HG02588 (cell line): ENCODE measurements at regions not wholly inside any gene's neighbourhood (a gene's known extent, or its start where the extent isn't known, plus 50 kb on each side); places are given as distances from the start of the nearest gene placed in this dataset.
"Not testable (repeated sequence)": the region's sequence is repeated elsewhere in the genome, so short reads cannot be mapped to it uniquely, and the experiment has no call there.

ENCODE experiments used
- ATAC-seq: cut with Tn5 transposase; IDR thresholded peaks from one replicate; pipeline ENCODE4 v1.9.1; 2021; ENCODE audit warnings: mild to moderate bottlenecking, moderate library complexity; ENCODE audit not compliant: unreplicated experiment

- ATAC-seq, result no peak
Measured at GRCh38 chr1:81186261-81186660, 614.5 kb upstream of the ADGRL2 start.

DNA sequence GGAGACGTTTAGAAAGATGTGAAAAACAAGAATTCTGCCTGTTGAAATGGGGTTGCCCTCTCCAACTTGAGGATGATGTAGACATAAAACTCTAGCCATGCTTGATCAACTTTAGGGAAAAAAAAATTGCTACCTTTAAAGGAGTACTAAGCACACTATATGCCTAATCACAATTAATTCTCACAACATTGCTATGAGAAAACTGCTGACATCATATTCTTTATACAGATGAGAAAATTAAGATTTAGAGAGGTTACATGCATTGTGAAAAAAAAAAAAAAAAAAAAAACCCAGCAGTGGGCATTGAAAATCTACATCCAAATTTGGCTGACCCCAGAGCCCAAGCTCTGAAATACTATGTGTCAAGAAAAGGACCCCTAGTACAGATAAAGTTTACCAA lies 617.2 kb upstream of the ADGRL2 start:
- no peak for ATAC-seq

DNA sequence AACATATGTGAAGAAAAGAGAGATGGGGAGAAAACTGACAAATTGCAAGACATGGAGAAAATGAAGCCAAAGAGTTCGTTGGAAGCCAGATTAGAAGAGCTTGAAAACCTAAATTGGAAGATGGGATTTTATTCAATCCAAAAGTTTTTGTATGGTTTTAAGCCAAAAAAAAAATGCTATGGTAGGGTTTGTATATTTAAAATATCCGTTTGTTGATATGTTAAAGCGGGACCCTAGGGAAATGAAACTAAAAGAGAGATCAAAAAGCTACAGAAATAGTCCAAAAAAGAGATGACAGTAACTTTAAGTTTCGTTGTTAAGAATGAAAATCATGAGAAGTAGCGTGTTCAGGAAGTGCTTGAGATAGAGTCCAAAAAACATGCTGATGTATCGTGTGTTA lies 617.7 kb upstream of the ADGRL2 start:
- ATAC-seq, result no peak

DNA sequence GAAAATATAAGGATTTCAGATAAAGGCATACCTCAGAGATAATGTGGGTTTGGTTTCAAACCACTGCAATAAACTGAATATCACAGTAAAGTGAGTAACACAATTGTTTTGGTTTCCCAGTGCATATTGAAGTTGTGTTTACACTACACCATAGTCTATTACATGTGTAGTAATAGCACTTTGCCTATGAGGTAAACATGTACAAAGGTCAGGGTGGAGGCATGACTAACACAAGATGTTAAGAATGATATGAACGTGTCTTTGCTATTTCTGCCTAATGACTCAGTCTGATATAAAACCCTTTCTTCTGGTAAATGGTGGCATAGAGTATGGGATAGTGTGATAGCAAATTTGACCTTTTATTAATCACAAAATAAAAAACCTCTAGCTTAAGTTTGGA lies 621.5 kb upstream of the ADGRL2 start:
- no peak for ATAC-seq

GRCh38 chr1:81178431-81179093 lies 622.2 kb upstream of the ADGRL2 start:
- ATAC-seq, result not testable (repeated sequence)

DNA sequence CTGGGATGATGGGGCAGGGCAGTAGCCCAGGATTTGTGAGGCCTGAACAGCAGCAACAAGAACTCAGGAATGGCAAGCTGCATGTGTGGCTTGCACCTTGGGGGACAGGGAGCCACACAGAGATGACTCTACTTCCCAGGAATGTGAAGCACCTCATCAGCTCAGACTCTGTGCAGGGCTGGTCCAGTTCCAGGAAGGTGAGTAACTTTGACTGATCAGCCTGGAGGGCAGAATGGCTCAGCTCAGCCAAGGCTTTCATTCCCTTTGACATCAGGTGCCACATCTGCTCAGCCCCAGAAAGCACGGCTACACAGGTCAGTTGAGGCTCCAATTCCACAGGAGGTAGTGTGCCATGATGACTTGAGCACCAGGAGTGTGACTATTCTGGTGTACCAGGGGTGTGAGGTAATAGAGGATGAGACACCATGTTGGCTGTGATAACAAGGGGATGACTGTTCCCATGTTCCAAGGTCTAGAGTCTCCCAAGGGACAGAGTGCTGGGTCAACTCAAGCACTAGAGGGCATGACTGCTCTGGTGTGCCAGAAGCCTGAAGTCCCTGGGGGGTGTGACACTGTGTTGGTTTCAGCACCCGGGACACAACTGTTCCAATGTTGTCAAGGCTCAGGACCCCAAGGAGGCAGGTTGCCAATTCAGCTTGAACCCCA lies 625.8 kb upstream of the ADGRL2 start:
- no peak for ATAC-seq

GRCh38 chr1:81174052-81174451 lies 626.7 kb upstream of the ADGRL2 start:
- no peak for ATAC-seq

DNA sequence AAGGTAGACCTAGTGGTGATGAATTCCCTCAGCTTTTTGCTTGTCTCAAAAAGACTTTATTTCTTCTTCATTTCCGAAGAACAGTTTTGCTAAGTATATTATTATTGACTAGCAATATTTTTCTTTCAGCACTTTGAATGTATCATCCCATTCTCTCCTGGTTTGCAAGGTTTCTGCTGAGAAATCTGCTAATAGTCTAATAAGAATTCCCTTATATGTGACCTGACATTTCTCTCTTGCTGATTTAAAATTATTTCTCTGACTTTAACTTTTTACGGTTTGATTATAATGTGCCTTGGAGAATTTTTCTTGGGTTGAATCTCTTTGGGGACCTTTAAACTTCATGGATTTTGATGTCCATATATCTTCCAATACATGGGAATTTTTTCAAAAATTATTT lies 628.3 kb upstream of the ADGRL2 start:
- ATAC-seq, result no peak

DNA sequence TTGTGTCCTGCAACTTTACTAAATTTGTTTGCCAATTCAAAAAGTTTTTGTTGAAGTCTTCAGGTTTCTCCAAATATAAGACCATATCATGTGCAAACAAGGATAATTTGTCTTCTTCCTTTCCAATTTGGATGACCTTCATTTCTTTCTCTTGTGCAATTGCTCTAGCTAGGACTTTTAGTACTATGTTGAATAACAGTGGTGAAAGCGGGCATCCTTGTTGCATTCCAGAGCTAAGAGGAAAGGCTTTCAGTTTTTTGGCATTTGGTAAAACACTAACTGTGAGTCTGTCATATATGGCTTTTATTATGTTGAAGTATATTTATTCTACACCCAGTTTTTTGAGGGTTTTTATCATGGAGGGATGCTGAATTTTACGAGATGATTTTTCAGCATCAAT lies 630.0 kb upstream of the ADGRL2 start:
- no peak for ATAC-seq

DNA sequence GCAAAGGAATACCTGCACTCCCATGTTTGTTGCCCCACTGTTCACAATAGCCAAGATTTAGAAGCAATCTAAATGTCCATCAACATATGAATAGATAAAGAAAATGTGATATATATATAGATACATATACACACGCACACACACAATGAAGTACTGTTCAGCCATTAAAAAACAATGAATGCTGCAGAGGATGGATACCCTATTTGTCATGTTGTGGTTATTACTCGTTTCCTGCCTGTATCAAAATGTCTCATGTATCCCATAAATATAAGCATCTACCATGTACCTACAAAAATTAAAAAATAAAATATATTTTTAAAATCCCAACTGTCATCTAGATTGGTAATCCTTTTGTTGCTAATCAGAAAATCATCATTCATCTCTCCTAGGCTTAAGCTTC lies 634.8 kb upstream of the ADGRL2 start:
- ATAC-seq, result no peak

DNA sequence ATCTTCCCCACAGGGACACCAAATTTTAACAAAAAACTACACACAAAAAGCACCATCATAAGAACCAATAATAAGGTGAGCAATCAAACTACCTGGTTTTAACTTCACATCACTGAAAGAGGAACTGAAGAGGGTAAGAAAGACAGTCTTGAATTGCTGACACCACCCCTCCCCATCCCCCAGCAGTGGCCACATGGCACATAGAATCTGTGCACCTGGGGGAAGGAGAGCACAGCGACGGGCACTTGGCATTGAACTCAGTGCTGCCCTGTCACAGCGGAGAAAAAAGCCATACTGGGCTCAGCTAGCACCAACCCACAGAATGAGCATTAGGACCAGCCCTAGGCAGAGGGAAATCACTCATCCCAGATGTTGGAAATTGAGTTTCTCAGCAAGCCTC lies 640.0 kb upstream of the ADGRL2 start:
- ATAC-seq, result no peak

GRCh38 chr1:81158592-81158991 lies 642.1 kb upstream of the ADGRL2 start:
- no peak for ATAC-seq

DNA sequence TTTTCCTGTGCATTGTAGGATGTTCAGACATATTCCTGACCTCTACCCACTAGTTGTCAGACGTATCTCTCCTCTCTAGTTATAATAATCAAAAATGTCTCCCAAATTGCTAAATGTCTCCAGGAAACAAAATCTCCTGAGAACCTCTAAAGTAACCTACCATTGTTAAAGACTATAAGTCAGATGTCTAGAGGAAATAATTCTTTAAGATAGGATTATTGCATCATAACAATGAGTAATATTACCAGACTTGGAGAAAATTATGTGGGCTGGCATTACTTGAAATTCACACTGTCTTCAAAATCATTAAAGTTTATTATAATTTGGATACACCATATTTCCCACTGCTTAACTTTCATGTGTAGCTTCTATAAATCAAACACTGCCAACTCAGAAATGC lies 643.0 kb upstream of the ADGRL2 start:
- ATAC-seq, result no peak

DNA sequence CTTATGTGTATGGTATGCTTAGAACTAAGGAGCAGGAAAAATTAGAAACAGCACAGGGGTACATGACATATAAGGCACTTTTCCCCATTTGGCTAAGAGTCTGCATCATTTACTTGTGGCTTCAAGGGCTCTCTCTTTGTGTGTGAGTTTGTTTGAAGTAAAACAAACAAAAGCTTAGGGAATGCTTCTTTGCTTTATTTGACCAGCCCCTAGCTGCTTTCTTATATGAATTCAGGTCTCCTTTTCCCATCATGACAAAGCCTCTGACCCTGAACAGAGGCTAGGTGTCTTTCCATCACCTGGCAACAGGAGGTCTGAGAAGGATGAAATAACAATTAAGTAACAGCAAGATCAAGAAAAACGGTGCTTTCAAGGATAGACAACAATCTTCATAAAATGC lies 643.8 kb upstream of the ADGRL2 start:
- ATAC-seq, result no peak

GRCh38 chr1:81155131-81155530 lies 645.6 kb upstream of the ADGRL2 start:
- no peak for ATAC-seq

DNA sequence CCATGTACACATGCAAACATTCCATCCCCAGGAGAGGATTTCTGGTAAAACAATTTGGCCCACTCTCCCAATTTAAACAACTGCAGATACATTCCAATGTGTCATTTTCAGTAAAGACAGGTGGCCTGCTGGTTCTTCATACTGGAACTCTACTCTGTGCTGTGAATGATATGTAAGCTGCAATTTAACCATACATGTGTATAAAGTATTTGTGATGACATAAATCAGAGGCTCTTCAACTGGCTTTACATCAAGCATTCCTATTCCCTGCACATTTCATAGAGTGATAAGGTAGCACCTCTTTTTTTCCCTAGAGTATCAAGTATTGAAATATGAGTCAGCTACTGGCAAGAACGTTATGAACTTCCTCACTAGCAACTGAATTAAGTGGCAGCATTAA lies 649.5 kb upstream of the ADGRL2 start:
- ATAC-seq, result no peak

DNA sequence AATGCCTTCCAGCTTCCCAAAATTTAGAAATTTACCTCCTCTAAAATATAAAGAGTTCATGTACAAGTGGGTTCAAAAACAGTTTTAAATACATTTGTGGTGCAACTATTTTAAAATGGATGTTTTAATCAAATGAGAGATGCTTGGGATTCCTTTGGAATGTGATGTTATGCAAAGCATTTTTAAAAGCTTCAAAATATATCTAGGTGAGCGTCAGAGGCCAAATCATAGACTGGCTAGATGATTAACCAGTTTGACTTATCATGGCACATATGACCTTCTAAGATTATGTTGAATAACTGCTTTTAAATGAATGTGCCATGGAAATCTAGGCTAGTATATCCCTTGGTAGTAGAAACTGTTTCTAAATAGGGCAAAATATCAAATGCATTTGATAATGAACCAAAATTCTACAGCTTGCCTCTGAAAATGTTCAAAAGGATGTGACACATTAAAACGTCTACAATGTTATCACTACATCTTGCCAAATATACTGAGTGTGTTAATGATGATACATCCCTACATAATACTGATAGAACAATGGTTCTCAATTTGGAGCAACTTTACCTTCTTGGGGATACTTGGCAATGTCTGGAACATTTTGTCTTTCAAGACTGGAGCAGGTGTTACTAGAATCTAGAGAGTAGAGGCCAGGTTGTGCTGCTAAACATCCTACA lies 650.9 kb upstream of the ADGRL2 start:
- no peak for ATAC-seq

GRCh38 chr1:81144240-81144825 lies 656.4 kb upstream of the ADGRL2 start:
- no peak for ATAC-seq

DNA sequence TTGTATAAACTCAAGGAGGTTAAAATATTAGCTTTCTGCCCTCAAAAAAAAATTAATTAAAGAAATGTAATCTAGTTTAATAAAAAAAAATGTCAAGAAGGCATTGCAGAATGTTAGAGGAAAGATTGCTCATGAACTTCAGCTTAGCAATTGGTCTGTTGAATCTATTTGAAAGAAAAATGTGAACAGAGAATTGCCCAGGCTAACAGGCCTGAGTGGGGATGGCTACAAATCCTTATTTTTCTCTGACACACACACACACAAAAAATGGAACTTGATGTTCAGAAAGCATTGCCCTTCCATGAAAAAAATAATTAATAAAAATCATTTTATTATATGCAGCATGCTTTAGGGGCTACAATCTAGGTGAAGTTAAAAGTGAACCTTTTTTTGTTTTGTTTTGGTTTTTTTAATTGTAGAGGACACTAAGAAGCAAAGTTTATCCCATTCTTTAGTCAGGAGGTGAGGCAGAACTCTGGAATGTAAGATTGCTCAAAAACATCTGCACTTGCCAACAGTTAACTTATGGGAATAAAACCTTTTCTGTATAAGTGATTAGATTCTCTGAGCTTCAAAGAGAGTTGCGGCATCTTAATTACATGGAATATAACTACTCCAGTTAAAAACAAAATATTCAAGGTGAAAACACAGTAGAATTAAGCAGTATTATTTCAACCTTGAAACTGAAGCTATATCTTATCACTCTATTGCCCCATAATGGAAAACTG lies 658.5 kb upstream of the ADGRL2 start:
- ATAC-seq, result no peak

GRCh38 chr1:81135524-81135923 lies 665.2 kb upstream of the ADGRL2 start:
- no peak for ATAC-seq

GRCh38 chr1:81129776-81130175 lies 671.0 kb upstream of the ADGRL2 start:
- no peak for ATAC-seq
